CD1c-positive myeloid dendritic cell (primary cell): ENCODE measurements at regions not wholly inside any gene's neighbourhood (a gene's known extent, or its start where the extent isn't known, plus 50 kb on each side); places are given as distances from the start of the nearest gene placed in this dataset.
A peak's percentile ranks its signal among the peaks of the same experiment; 100 is the strongest.
"Not testable (repeated sequence)": the region's sequence is repeated elsewhere in the genome, so short reads cannot be mapped to it uniquely, and the experiment has no call there.

Source experiments
- DNase-seq: peaks from one replicate; pipeline ENCODE4 v3.0.0-alpha.2; 2016; ENCODE audit errors: extremely low spot score

GRCh38 chr11:121358760-121359159, 66.2 kb downstream of the SC5D start:
- no peak for DNase-seq

GRCh38 chr11:121359591-121359990, 67.0 kb downstream of the SC5D start:
- DNase-seq, result no peak

- DNase-seq, result not testable (repeated sequence)
Observed at GRCh38 chr11:121362955-121363354, 70.4 kb downstream of the SC5D start.

GRCh38 chr11:121365304-121365703, 72.7 kb downstream of the SC5D start:
- DNase-seq, result no peak

GRCh38 chr11:121366038-121366437, 73.5 kb downstream of the SC5D start:
- no peak for DNase-seq

- peak; percentile 55 for DNase-seq
Observed at GRCh38 chr11:121367001-121367843, 74.7 kb downstream of the SC5D start.

GRCh38 chr11:121367844-121368225, 75.3 kb downstream of the SC5D start:
- no peak for DNase-seq

- DNase-seq, result no peak
Observed at GRCh38 chr11:121368364-121369240, 76.0 kb downstream of the SC5D start.

- DNase-seq, result no peak
Observed at GRCh38 chr11:121369366-121369765, 76.8 kb downstream of the SC5D start.

GRCh38 chr11:121372028-121372427, 79.5 kb downstream of the SC5D start:
- no peak for DNase-seq

- DNase-seq, result no peak
Observed at GRCh38 chr11:121372671-121373429, 79.3 kb upstream of the SORL1 start.

- peak; percentile 11 for DNase-seq
Observed at GRCh38 chr11:121374286-121374985, 77.7 kb upstream of the SORL1 start.

GRCh38 chr11:121376130-121376529, 76.0 kb upstream of the SORL1 start:
- DNase-seq, result peak; percentile 51

- DNase-seq, result not testable (repeated sequence)
Observed at GRCh38 chr11:121379145-121379810, 72.8 kb upstream of the SORL1 start.

- no peak for DNase-seq
Observed at GRCh38 chr11:121383716-121384115, 68.4 kb upstream of the SORL1 start.

GRCh38 chr11:121385688-121386087, 66.4 kb upstream of the SORL1 start:
- no peak for DNase-seq
